Bronchial epithelial cell (primary cell): ENCODE measurements at regions not wholly inside any gene's neighbourhood (a gene's known extent, or its start where the extent isn't known, plus 50 kb on each side); places are given as distances from the start of the nearest gene placed in this dataset.
"Not testable (repeated sequence)": the region's sequence is repeated elsewhere in the genome, so short reads cannot be mapped to it uniquely, and the experiment has no call there.

Source experiments
- DNase-seq: peaks from one replicate; pipeline ENCODE4 v3.0.0-alpha.2; 2010; ENCODE audit warnings: low read depth
- FAIRE-seq: peaks from 2 replicates; lab custom pipeline; 2011; peaks lifted over from hg19 to GRCh38; lab: Jason Lieb, UNC
- H3K27me3 ChIP-seq: 2 replicates; pipeline ENCODE4 v1.5.1; 2011; ENCODE audit warnings: low read length; ENCODE audit not compliant: control insufficient read depth, insufficient read depth
- H3K36me3 ChIP-seq: 2 replicates; pipeline ENCODE4 v1.5.1; 2011; ENCODE audit warnings: low read length; ENCODE audit not compliant: control insufficient read depth, insufficient read depth
- H3K4me3 ChIP-seq: 2 replicates; pipeline ENCODE4 v1.5.1; 2011; ENCODE audit warnings: mild to moderate bottlenecking, low read depth, low read length, control low read depth
- CTCF ChIP-seq: IDR thresholded peaks from 2 replicates; pipeline ENCODE4 v1.5.1; 2011; ENCODE audit warnings: mild to moderate bottlenecking, moderate library complexity, low read length, control low read depth, inconsistent platforms; ENCODE audit not compliant: insufficient read depth, severe bottlenecking

- Histone ChIP-seq H3K36me3 (no peaks in the 10 kb centered on the region), H3K4me3 (no peak overlapping the region), H3K27me3 (no peaks in the 10 kb centered on the region)
- DNase-seq (peak; percentile 70), FAIRE-seq (no peak)
- TF ChIP-seq CTCF: no peak
These were observed 173.9 kb downstream of the EPM2A start for GRCh38 chr6:145561095-145562072.

- FAIRE-seq (peak; percentile 7), DNase-seq (no peak)
- Histone ChIP-seq H3K36me3 (no peaks in the 10 kb centered on the region), H3K27me3 (no peaks in the 10 kb centered on the region), H3K4me3 (no peak overlapping the region)
- no peak for TF ChIP-seq CTCF
These were observed 172.3 kb downstream of the EPM2A start for GRCh38 chr6:145562771-145563615.

- no peak for TF ChIP-seq CTCF
- Histone ChIP-seq H3K27me3 (no peaks in the 10 kb centered on the region), H3K36me3 (no peaks in the 10 kb centered on the region), H3K4me3 (no peak overlapping the region)
- FAIRE-seq (no peak), DNase-seq (no peak)
These were observed 170.8 kb downstream of the EPM2A start for GRCh38 chr6:145564553-145564952.

- Histone ChIP-seq H3K4me3 (no peak overlapping the region), H3K36me3 (no peaks in the 10 kb centered on the region), H3K27me3 (no peaks in the 10 kb centered on the region)
- FAIRE-seq (no peak), DNase-seq (no peak)
- no peak for TF ChIP-seq CTCF
These were observed 167.6 kb downstream of the EPM2A start for GRCh38 chr6:145567684-145568252.

- no peak for TF ChIP-seq CTCF
These were observed 166.2 kb downstream of the EPM2A start for GRCh38 chr6:145569140-145569539.

GRCh38 chr6:145570336-145570735 is 165.0 kb downstream of the EPM2A start:
- H3K36me3 ChIP-seq, H3K4me3 ChIP-seq, FAIRE-seq, H3K27me3 ChIP-seq: not testable (repeated sequence)
- DNase-seq: peak; percentile 78

More at GRCh38 chr6:145569140-145569539, 166.2 kb downstream of the EPM2A start:
- Histone ChIP-seq H3K27me3 (no peaks in the 10 kb centered on the region), H3K4me3 (no peak overlapping the region), H3K36me3 (no peaks in the 10 kb centered on the region)
- no peak for FAIRE-seq
- peak; percentile 47 for DNase-seq

GRCh38 chr6:145574269-145574668 is 161.1 kb downstream of the EPM2A start:
- H3K4me3 ChIP-seq, H3K36me3 ChIP-seq, DNase-seq, H3K27me3 ChIP-seq, FAIRE-seq: not testable (repeated sequence)
